GM23338 (cell line): ENCODE measurements at regions not wholly inside any gene's neighbourhood (a gene's known extent, or its start where the extent isn't known, plus 50 kb on each side); places are given as distances from the start of the nearest gene placed in this dataset.

Experiments
- CREB1 ChIP-seq: fragments of 250-450 bp; sonication (Bioruptor Pico); IDR thresholded peaks from 2 replicates; pipeline ENCODE4 v1.5.0; 2020; ENCODE audit warnings: low read depth, mild to moderate bottlenecking, moderate library complexity
- ETS1 ChIP-seq: IDR thresholded peaks from 2 replicates; pipeline ENCODE4 v1.6.1; 2016; ENCODE audit warnings: antibody characterized with exemption
- EZH2 ChIP-seq: fragments of 200-600 bp; sonication (generic); IDR thresholded peaks from one replicate; pipeline ENCODE4 v1.8.0; 2017; ENCODE audit warnings: antibody characterized with exemption, mild to moderate bottlenecking, low read depth; ENCODE audit not compliant: unreplicated experiment
- EZH2phosphoT487 ChIP-seq: fragments of 200-600 bp; sonication (generic); IDR thresholded peaks from one replicate; pipeline ENCODE4 v1.8.1; 2018; ENCODE audit warnings: antibody characterized with exemption; ENCODE audit not compliant: unreplicated experiment
- POLR2AphosphoS5 ChIP-seq: IDR thresholded peaks from 2 replicates; pipeline ENCODE4 v1.6.1; 2016; ENCODE audit warnings: antibody characterized with exemption, low read depth
- REST ChIP-seq: IDR thresholded peaks from one replicate; pipeline ENCODE4 v1.6.1; 2018; ENCODE audit warnings: antibody characterized with exemption; ENCODE audit not compliant: unreplicated experiment
- TF ChIP-seq, protein P1 (sequence below), 2 experiments: fragments of 200-600 bp in 1 of 2; sonication (generic) in 1 of 2; conservative IDR thresholded peaks; 2 replicates each; pipeline versions ENCODE4 v1.5.1 to v1.6.1; 2016 to 2017; ENCODE audit warnings: antibody characterized with exemption in 2 of 2, low read depth in 2 of 2, mild to moderate bottlenecking in 2 of 2, moderate library complexity in 1 of 2

DNA sequence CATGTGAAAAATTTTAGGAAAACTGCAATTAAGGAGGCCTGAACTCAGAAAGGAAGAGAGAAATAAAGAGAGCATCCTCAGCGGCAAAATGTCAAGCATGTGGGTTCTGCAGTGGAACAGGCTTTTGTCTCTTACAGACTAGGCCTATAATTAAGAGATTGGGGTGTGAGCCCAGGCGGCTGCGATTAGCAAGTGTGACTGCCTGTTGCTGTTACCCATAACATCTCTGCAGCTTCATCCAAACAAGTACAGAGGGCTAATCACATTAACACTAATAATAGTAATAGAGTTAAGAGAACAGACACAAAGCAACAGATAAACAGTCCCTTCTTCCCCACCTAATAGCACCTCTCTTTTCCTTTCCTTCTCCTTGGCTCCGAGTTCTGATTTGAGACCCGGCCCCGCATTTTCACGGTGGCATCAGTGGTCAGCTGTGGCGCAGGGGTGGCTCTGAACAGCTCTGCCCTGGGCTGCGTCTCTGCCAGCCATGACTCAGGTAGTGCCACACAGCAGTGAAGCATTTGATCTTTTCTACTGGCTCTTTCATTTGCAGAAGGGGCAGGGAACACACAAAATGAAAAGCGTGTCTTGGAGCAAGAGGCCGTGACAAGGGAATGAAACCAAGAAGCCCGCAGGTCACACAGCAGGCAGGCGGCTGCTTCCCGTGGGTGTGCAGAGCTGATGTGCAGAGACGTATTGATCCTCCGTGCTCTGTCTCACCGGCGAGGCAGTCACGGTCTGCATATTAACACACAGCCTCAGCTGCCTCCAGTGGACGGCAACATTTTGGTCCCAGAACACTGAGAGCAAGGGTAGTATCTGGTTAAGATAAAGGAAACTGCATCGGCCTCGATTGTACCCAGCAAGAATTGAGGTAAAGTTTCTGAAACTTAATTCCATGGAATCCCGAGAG lies 103.1 kb downstream of the KLF6 start:
- TF ChIP-seq EZH2, result no peak
- TF ChIP-seq, protein P1, sequence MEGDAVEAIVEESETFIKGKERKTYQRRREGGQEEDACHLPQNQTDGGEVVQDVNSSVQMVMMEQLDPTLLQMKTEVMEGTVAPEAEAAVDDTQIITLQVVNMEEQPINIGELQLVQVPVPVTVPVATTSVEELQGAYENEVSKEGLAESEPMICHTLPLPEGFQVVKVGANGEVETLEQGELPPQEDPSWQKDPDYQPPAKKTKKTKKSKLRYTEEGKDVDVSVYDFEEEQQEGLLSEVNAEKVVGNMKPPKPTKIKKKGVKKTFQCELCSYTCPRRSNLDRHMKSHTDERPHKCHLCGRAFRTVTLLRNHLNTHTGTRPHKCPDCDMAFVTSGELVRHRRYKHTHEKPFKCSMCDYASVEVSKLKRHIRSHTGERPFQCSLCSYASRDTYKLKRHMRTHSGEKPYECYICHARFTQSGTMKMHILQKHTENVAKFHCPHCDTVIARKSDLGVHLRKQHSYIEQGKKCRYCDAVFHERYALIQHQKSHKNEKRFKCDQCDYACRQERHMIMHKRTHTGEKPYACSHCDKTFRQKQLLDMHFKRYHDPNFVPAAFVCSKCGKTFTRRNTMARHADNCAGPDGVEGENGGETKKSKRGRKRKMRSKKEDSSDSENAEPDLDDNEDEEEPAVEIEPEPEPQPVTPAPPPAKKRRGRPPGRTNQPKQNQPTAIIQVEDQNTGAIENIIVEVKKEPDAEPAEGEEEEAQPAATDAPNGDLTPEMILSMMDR (conservative IDR thresholded peaks at IDR 0.05; ENCODE audit: low read depth in 2 of 2), result no peak
- no peak for TF ChIP-seq ETS1
- no peak for TF ChIP-seq POLR2AphosphoS5
- TF ChIP-seq CREB1 (CRISPR knock-in tag), result no peak
- no peak for TF ChIP-seq EZH2phosphoT487
- TF ChIP-seq REST, result no peak
